Natural killer cell treated with Interleukin-12 subunit alpha and Interleukin-12 subunit beta and Interleukin-15 and Interleukin-18, amount 100 ng/mL, for 72 hours (primary cell): ENCODE measurements at regions not wholly inside any gene's neighbourhood (a gene's known extent, or its start where the extent isn't known, plus 50 kb on each side); places are given as distances from the start of the nearest gene placed in this dataset.

Experiments
- ATAC-seq, 2 donors: fragments of 150-1000 bp; cut with Tn5 transposase in 1 of 2; sonication (Bioruptor Pico), chemical (Tn5 transposase) in 1 of 2; 2 replicates each; pipeline ENCODE4 v1.10.0; 2021
- DNase-seq: peaks from one replicate; pipeline ENCODE4 v3.0.0; 2022; ENCODE audit warnings: low spot score
- H3K27ac Mint-ChIP-seq, 2 donors: 1 replicate in 1 of 2; 2 replicates in 1 of 2; pipeline ENCODE4 v1.8.0; 2022; ENCODE audit warnings: mixed read lengths in 2 of 2, mild to moderate bottlenecking in 1 of 2, moderate library complexity in 1 of 2
- H3K27me3 Mint-ChIP-seq, 2 donors: 1 replicate in 1 of 2; 2 replicates in 1 of 2; pipeline ENCODE4 v1.8.0; 2022; ENCODE audit warnings: mixed read lengths in 2 of 2
- H3K36me3 Mint-ChIP-seq: one replicate; pipeline ENCODE4 v1.8.0; 2022; ENCODE audit warnings: mixed read lengths
- H3K4me1 Mint-ChIP-seq, 2 donors: 1 replicate in 1 of 2; 2 replicates in 1 of 2; pipeline ENCODE4 v1.8.0; 2022; ENCODE audit warnings: low read depth in 2 of 2, mixed read lengths in 2 of 2, mild to moderate bottlenecking in 1 of 2
- H3K4me3 Mint-ChIP-seq: one replicate; pipeline ENCODE4 v1.8.0; 2022; ENCODE audit warnings: mixed read lengths
- H3K9me3 Mint-ChIP-seq: 2 replicates; pipeline ENCODE4 v1.8.0; 2022; ENCODE audit warnings: mixed read lengths

- ATAC-seq = no peak
- Mint-ChIP-seq H3K4me3 (no peak overlapping the region), H3K27me3 (no peaks in the 10 kb centered on the region)
Observed at GRCh38 chr4:31360786-31361185, 640.6 kb downstream of the PCDH7 start.

GRCh38 chr4:31362756-31363155, 642.6 kb downstream of the PCDH7 start:
- no peak for DNase-seq
- H3K27me3 Mint-ChIP-seq = no peaks in the 10 kb centered on the region

More at GRCh38 chr4:31360786-31361185, 640.6 kb downstream of the PCDH7 start:
- Mint-ChIP-seq H3K27ac (no peak overlapping the region), H3K36me3 (no peaks in the 10 kb centered on the region), H3K4me1 (no peaks in the 10 kb centered on the region), H3K9me3 (peaks cover 12% of the 10 kb centered on the region)
- no peak for DNase-seq

GRCh38 chr4:31365006-31365690, 645.0 kb downstream of the PCDH7 start:
- no peak overlapping the region for H3K27ac Mint-ChIP-seq
- H3K4me3 Mint-ChIP-seq = no peak overlapping the region
- H3K27me3 Mint-ChIP-seq = no peaks in the 10 kb centered on the region
- DNase-seq (no peak), ATAC-seq (no peak)
- H3K4me1 Mint-ChIP-seq = no peaks in the 10 kb centered on the region
- no peaks in the 10 kb centered on the region for H3K36me3 Mint-ChIP-seq
- H3K9me3 Mint-ChIP-seq = peaks cover 13% of the 10 kb centered on the region

More at GRCh38 chr4:31362756-31363155, 642.6 kb downstream of the PCDH7 start:
- no peak for ATAC-seq
- Mint-ChIP-seq H3K27ac (no peak overlapping the region), H3K9me3 (peaks cover 13% of the 10 kb centered on the region), H3K4me3 (no peak overlapping the region), H3K36me3 (no peaks in the 10 kb centered on the region), H3K4me1 (no peaks in the 10 kb centered on the region)

GRCh38 chr4:31366041-31366440, 645.9 kb downstream of the PCDH7 start:
- Mint-ChIP-seq H3K4me1 (no peaks in the 10 kb centered on the region), H3K4me3 (no peak overlapping the region), H3K27ac (no peak overlapping the region), H3K27me3 (no peaks in the 10 kb centered on the region), H3K9me3 (peaks cover 13% of the 10 kb centered on the region), H3K36me3 (no peaks in the 10 kb centered on the region)
- no peak for ATAC-seq
- DNase-seq = no peak

GRCh38 chr4:31370866-31371465, 650.8 kb downstream of the PCDH7 start:
- no peaks in the 10 kb centered on the region for H3K36me3 Mint-ChIP-seq
- no peak overlapping the region for H3K4me3 Mint-ChIP-seq
- H3K4me1 Mint-ChIP-seq = no peaks in the 10 kb centered on the region
- H3K9me3 Mint-ChIP-seq = peaks cover 7% of the 10 kb centered on the region
- no peak for ATAC-seq
- no peak overlapping the region for H3K27ac Mint-ChIP-seq
- DNase-seq = no peak
- H3K27me3 Mint-ChIP-seq = no peaks in the 10 kb centered on the region

GRCh38 chr4:31374256-31374960, 654.2 kb downstream of the PCDH7 start:
- Mint-ChIP-seq H3K4me1 (no peaks in the 10 kb centered on the region), H3K4me3 (no peak overlapping the region), H3K36me3 (no peaks in the 10 kb centered on the region), H3K27ac (no peak overlapping the region), H3K9me3 (peaks cover 15% of the 10 kb centered on the region), H3K27me3 (no peaks in the 10 kb centered on the region)
- DNase-seq (no peak), ATAC-seq (no peak)

- H3K4me1 Mint-ChIP-seq = no peaks in the 10 kb centered on the region
- no peaks in the 10 kb centered on the region for H3K36me3 Mint-ChIP-seq
- no peak overlapping the region for H3K4me3 Mint-ChIP-seq
- ATAC-seq (no peak), DNase-seq (no peak)
- H3K27ac Mint-ChIP-seq = no peak overlapping the region
- peaks cover 25% of the 10 kb centered on the region for H3K9me3 Mint-ChIP-seq
- H3K27me3 Mint-ChIP-seq = no peaks in the 10 kb centered on the region
Observed at GRCh38 chr4:31375936-31376335, 655.8 kb downstream of the PCDH7 start.

- no peak overlapping the region for H3K27ac Mint-ChIP-seq
- DNase-seq = no peak
- H3K27me3 Mint-ChIP-seq = no peaks in the 10 kb centered on the region
- no peaks in the 10 kb centered on the region for H3K4me1 Mint-ChIP-seq
- no peak overlapping the region for H3K4me3 Mint-ChIP-seq
- no peak for ATAC-seq
- no peaks in the 10 kb centered on the region for H3K36me3 Mint-ChIP-seq
- peaks cover 26% of the 10 kb centered on the region for H3K9me3 Mint-ChIP-seq
Observed at GRCh38 chr4:31379364-31379763, 659.2 kb downstream of the PCDH7 start.

- H3K27ac Mint-ChIP-seq = no peak overlapping the region
- H3K4me1 Mint-ChIP-seq = no peaks in the 10 kb centered on the region
Observed at GRCh38 chr4:31383767-31384166, 663.6 kb downstream of the PCDH7 start.

GRCh38 chr4:31390849-31391248, 670.7 kb downstream of the PCDH7 start:
- H3K27me3 Mint-ChIP-seq = no peaks in the 10 kb centered on the region
- no peaks in the 10 kb centered on the region for H3K4me1 Mint-ChIP-seq
- H3K4me3 Mint-ChIP-seq = no peak overlapping the region
- no peaks in the 10 kb centered on the region for H3K36me3 Mint-ChIP-seq
- no peak for DNase-seq
- no peak overlapping the region for H3K27ac Mint-ChIP-seq
- no peak for ATAC-seq
- H3K9me3 Mint-ChIP-seq = peaks cover 4% of the 10 kb centered on the region

More at GRCh38 chr4:31383767-31384166, 663.6 kb downstream of the PCDH7 start:
- H3K36me3 Mint-ChIP-seq = no peaks in the 10 kb centered on the region
- DNase-seq (no peak), ATAC-seq (no peak)
- no peak overlapping the region for H3K4me3 Mint-ChIP-seq
- H3K27me3 Mint-ChIP-seq = no peaks in the 10 kb centered on the region
- peaks cover 21% of the 10 kb centered on the region for H3K9me3 Mint-ChIP-seq

- no peaks in the 10 kb centered on the region for H3K4me1 Mint-ChIP-seq
- ATAC-seq (no peak), DNase-seq (no peak)
- no peak overlapping the region for H3K4me3 Mint-ChIP-seq
- H3K9me3 Mint-ChIP-seq = peaks cover 4% of the 10 kb centered on the region
- no peaks in the 10 kb centered on the region for H3K27me3 Mint-ChIP-seq
- no peaks in the 10 kb centered on the region for H3K36me3 Mint-ChIP-seq
- no peak overlapping the region for H3K27ac Mint-ChIP-seq
Observed at GRCh38 chr4:31391976-31392375, 671.8 kb downstream of the PCDH7 start.

GRCh38 chr4:31392923-31393322, 672.8 kb downstream of the PCDH7 start:
- H3K4me3 Mint-ChIP-seq = no peak overlapping the region
- H3K4me1 Mint-ChIP-seq = no peaks in the 10 kb centered on the region
- H3K9me3 Mint-ChIP-seq = peaks cover 4% of the 10 kb centered on the region
- H3K27ac Mint-ChIP-seq = no peak overlapping the region
- H3K36me3 Mint-ChIP-seq = no peaks in the 10 kb centered on the region
- DNase-seq = no peak
- H3K27me3 Mint-ChIP-seq = no peaks in the 10 kb centered on the region
- no peak for ATAC-seq

GRCh38 chr4:31408121-31408520, 688.0 kb downstream of the PCDH7 start:
- Mint-ChIP-seq H3K27ac (no peak overlapping the region), H3K4me1 (no peaks in the 10 kb centered on the region), H3K9me3 (peaks cover 14% of the 10 kb centered on the region), H3K27me3 (no peaks in the 10 kb centered on the region), H3K36me3 (peaks cover 2% of the 10 kb centered on the region), H3K4me3 (no peak overlapping the region)
- DNase-seq (no peak), ATAC-seq (no peak)

GRCh38 chr4:31411565-31411964, 691.4 kb downstream of the PCDH7 start:
- ATAC-seq (no peak), DNase-seq (no peak)
- no peak overlapping the region for H3K27ac Mint-ChIP-seq
- H3K27me3 Mint-ChIP-seq = no peaks in the 10 kb centered on the region
- peaks cover 5% of the 10 kb centered on the region for H3K36me3 Mint-ChIP-seq
- H3K4me1 Mint-ChIP-seq = no peaks in the 10 kb centered on the region
- peaks cover 19% of the 10 kb centered on the region for H3K9me3 Mint-ChIP-seq
- H3K4me3 Mint-ChIP-seq = no peak overlapping the region
